ENCODE measurements at regions not wholly inside any gene's neighbourhood (a gene's known extent, or its start where the extent isn't known, plus 50 kb on each side); places are given as distances from the start of the nearest gene placed in this dataset.
"Not testable (repeated sequence)": the region's sequence is repeated elsewhere in the genome, so short reads cannot be mapped to it uniquely, and the experiment has no call there.

GRCh38 chr4:134078230-134078914 is 123.2 kb downstream of the PABPC4L start:
- in situ Hi-C loops (cut with MboI), result no loop called here
- Histone ChIP-seq H3F3A (ENCODE audit: insufficient read depth) (no peaks in the 10 kb centered on the region), H3K27ac (no peak overlapping the region), H3K79me2 (ENCODE audit: insufficient read depth) (no peaks in the 10 kb centered on the region), H3K9ac (no peak overlapping the region), H4K20me1 (ENCODE audit: insufficient read depth) (no peaks in the 10 kb centered on the region), H2AFZ (no peak overlapping the region), H3K27me3 (replicated peaks; ENCODE audit: insufficient read depth) (no peaks in the 10 kb centered on the region), H3K9me3 (ENCODE audit: low read depth) (no peaks in the 10 kb centered on the region), H3K4me2 (ENCODE audit: unreplicated experiment) (no peak overlapping the region), H3K9me2 (ENCODE audit: insufficient read depth) (no peaks in the 10 kb centered on the region), H3K36me3 (ENCODE audit: low read depth) (no peaks in the 10 kb centered on the region), H3K4me3 (no peak overlapping the region), H3K4me1 (ENCODE audit: insufficient read depth) (no peaks in the 10 kb centered on the region)
- no peak for DNase-seq
- TF ChIP-seq EZH2phosphoT487 (IDR thresholded peaks at IDR 0.05; ENCODE audit: insufficient read depth, low read depth) (no peak), EZH2 (IDR thresholded peaks at IDR 0.05; ENCODE audit: insufficient read depth, poor library complexity, severe bottlenecking) (no peak)
- WGBS, 2 experiments (ENCODE audit: low coverage in 1 of 2, low lambda C conversion rate in 2 of 2, missing lambda C conversion rate in 2 of 2), result 44 to 51% methylated on average over 11 of the region's 11 CpGs

DNA sequence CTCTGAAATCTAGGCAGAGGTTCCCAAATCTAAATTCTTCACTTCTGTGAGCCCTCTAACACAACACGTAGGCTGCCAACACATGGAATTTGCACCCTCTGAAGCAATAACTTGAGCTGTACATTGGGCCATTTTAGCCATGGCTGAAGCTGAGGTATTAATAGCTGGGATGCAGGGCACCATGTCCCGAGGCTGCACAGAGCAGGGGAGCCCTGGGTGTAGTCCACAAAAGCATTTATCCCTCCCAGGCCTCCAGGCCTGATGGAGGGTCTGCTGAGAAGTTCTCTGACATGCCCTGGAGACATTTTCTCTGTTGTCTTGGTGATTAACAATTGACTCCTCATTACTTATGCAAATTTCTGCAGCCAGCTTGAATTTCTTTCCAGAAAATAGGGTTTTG is 127.9 kb downstream of the PABPC4L start:
- no peaks in the 10 kb centered on the region for H3K9me3 ChIP-seq (ENCODE audit: low read depth)
- no peaks in the 10 kb centered on the region for H3K36me3 ChIP-seq (ENCODE audit: low read depth)
- no peaks in the 10 kb centered on the region for H3K4me1 ChIP-seq (ENCODE audit: insufficient read depth)
- no peak overlapping the region for H3K4me3 ChIP-seq
- in situ Hi-C loops (cut with MboI), result no loop called here
- no peaks in the 10 kb centered on the region for H4K20me1 ChIP-seq (ENCODE audit: insufficient read depth)
- no peaks in the 10 kb centered on the region for H3K9me2 ChIP-seq (ENCODE audit: insufficient read depth)
- 11 to 19% methylated on average over 2 of the region's 2 CpGs for WGBS, 2 experiments (ENCODE audit: low coverage in 1 of 2, low lambda C conversion rate in 2 of 2, missing lambda C conversion rate in 2 of 2)
- no peak overlapping the region for H3K9ac ChIP-seq
- no peaks in the 10 kb centered on the region for H3F3A ChIP-seq (ENCODE audit: insufficient read depth)
- no peak overlapping the region for H3K27ac ChIP-seq
- no peak overlapping the region for H3K4me2 ChIP-seq (ENCODE audit: unreplicated experiment)
- DNase-seq, result no peak
- TF ChIP-seq EZH2phosphoT487 (IDR thresholded peaks at IDR 0.05; ENCODE audit: insufficient read depth, low read depth) (no peak), EZH2 (IDR thresholded peaks at IDR 0.05; ENCODE audit: insufficient read depth, poor library complexity, severe bottlenecking) (no peak)
- H3K27me3 ChIP-seq (replicated peaks; ENCODE audit: insufficient read depth), result no peaks in the 10 kb centered on the region
- H3K79me2 ChIP-seq (ENCODE audit: insufficient read depth), result no peaks in the 10 kb centered on the region
- H2AFZ ChIP-seq, result no peak overlapping the region

DNA sequence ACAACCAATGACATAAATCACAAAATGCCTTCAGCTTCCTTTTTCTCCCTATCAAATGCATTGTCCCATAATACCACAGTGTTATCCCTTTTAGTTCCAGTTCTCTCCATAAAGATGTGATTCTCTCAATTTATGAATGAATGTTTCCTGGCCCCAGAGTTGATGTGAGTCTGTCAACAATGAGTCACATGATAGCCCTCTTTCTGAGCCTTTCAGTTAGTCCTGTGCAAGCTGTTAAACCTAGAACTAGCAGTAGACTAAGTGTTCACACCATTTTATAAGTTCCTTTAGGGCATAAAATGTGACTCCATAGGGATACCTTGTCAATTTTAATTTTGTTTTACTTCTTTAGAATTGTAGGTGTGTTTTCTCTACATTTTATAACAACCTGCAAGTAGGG is 129.5 kb downstream of the PABPC4L start:
- no peaks in the 10 kb centered on the region for H3K4me1 ChIP-seq (ENCODE audit: insufficient read depth)
- in situ Hi-C loops (cut with MboI), result no loop called here
- H3K27me3 ChIP-seq (replicated peaks; ENCODE audit: insufficient read depth), result no peaks in the 10 kb centered on the region
- H3K36me3 ChIP-seq (ENCODE audit: low read depth), result no peaks in the 10 kb centered on the region
- no peaks in the 10 kb centered on the region for H3K9me2 ChIP-seq (ENCODE audit: insufficient read depth)
- no peak overlapping the region for H3K4me3 ChIP-seq
- no peaks in the 10 kb centered on the region for H4K20me1 ChIP-seq (ENCODE audit: insufficient read depth)
- no peak overlapping the region for H3K9ac ChIP-seq
- H2AFZ ChIP-seq, result no peak overlapping the region
- H3K9me3 ChIP-seq (ENCODE audit: low read depth), result no peaks in the 10 kb centered on the region
- no peaks in the 10 kb centered on the region for H3K79me2 ChIP-seq (ENCODE audit: insufficient read depth)
- TF ChIP-seq EZH2phosphoT487 (IDR thresholded peaks at IDR 0.05; ENCODE audit: insufficient read depth, low read depth) (no peak), EZH2 (IDR thresholded peaks at IDR 0.05; ENCODE audit: insufficient read depth, poor library complexity, severe bottlenecking) (no peak)
- DNase-seq, result no peak
- H3F3A ChIP-seq (ENCODE audit: insufficient read depth), result no peaks in the 10 kb centered on the region
- no peak overlapping the region for H3K27ac ChIP-seq
- H3K4me2 ChIP-seq (ENCODE audit: unreplicated experiment), result no peak overlapping the region

GRCh38 chr4:134070174-134070573 is 131.4 kb downstream of the PABPC4L start:
- DNase-seq, result no peak
- H3K27me3 ChIP-seq (replicated peaks; ENCODE audit: insufficient read depth), result no peaks in the 10 kb centered on the region
- no peak overlapping the region for H3K4me2 ChIP-seq (ENCODE audit: unreplicated experiment)
- no peak overlapping the region for H3K4me3 ChIP-seq
- no peaks in the 10 kb centered on the region for H3K79me2 ChIP-seq (ENCODE audit: insufficient read depth)
- WGBS, 2 experiments (ENCODE audit: low coverage in 1 of 2, low lambda C conversion rate in 2 of 2, missing lambda C conversion rate in 2 of 2), result 37 to 55% methylated on average over 6 of the region's 6 CpGs
- H3K9me2 ChIP-seq (ENCODE audit: insufficient read depth), result no peaks in the 10 kb centered on the region
- no peak overlapping the region for H3K9ac ChIP-seq
- TF ChIP-seq EZH2phosphoT487 (IDR thresholded peaks at IDR 0.05; ENCODE audit: insufficient read depth, low read depth) (no peak), EZH2 (IDR thresholded peaks at IDR 0.05; ENCODE audit: insufficient read depth, poor library complexity, severe bottlenecking) (no peak)
- no peak overlapping the region for H2AFZ ChIP-seq
- H3K27ac ChIP-seq, result no peak overlapping the region
- no peaks in the 10 kb centered on the region for H3K36me3 ChIP-seq (ENCODE audit: low read depth)
- no peaks in the 10 kb centered on the region for H4K20me1 ChIP-seq (ENCODE audit: insufficient read depth)
- no peaks in the 10 kb centered on the region for H3K9me3 ChIP-seq (ENCODE audit: low read depth)
- in situ Hi-C loops (cut with MboI), result no loop called here
- no peaks in the 10 kb centered on the region for H3K4me1 ChIP-seq (ENCODE audit: insufficient read depth)
- H3F3A ChIP-seq (ENCODE audit: insufficient read depth), result no peaks in the 10 kb centered on the region

GRCh38 chr4:134057356-134057755 is 144.2 kb downstream of the PABPC4L start:
- in situ Hi-C loops (cut with MboI), result no loop called here
- Histone ChIP-seq H4K20me1 (ENCODE audit: insufficient read depth) (no peaks in the 10 kb centered on the region), H3K36me3 (ENCODE audit: low read depth) (no peaks in the 10 kb centered on the region), H3K4me3 (no peak overlapping the region), H3F3A (ENCODE audit: insufficient read depth) (no peaks in the 10 kb centered on the region), H3K9me3 (ENCODE audit: low read depth) (no peaks in the 10 kb centered on the region), H3K4me1 (ENCODE audit: insufficient read depth) (no peaks in the 10 kb centered on the region), H3K9me2 (ENCODE audit: insufficient read depth) (no peaks in the 10 kb centered on the region), H2AFZ (no peak overlapping the region), H3K79me2 (ENCODE audit: insufficient read depth) (no peaks in the 10 kb centered on the region), H3K27me3 (replicated peaks; ENCODE audit: insufficient read depth) (no peaks in the 10 kb centered on the region), H3K27ac (no peak overlapping the region), H3K9ac (no peak overlapping the region), H3K4me2 (ENCODE audit: unreplicated experiment) (no peak overlapping the region)
- TF ChIP-seq EZH2 (IDR thresholded peaks at IDR 0.05; ENCODE audit: insufficient read depth, poor library complexity, severe bottlenecking), result no peak
- TF ChIP-seq EZH2phosphoT487 (IDR thresholded peaks at IDR 0.05; ENCODE audit: insufficient read depth, low read depth), result no peak
- no peak for DNase-seq
- 43 to 49% methylated on average over 3 of the region's 3 CpGs for WGBS, 2 experiments (ENCODE audit: low coverage in 1 of 2, low lambda C conversion rate in 2 of 2, missing lambda C conversion rate in 2 of 2)

DNA sequence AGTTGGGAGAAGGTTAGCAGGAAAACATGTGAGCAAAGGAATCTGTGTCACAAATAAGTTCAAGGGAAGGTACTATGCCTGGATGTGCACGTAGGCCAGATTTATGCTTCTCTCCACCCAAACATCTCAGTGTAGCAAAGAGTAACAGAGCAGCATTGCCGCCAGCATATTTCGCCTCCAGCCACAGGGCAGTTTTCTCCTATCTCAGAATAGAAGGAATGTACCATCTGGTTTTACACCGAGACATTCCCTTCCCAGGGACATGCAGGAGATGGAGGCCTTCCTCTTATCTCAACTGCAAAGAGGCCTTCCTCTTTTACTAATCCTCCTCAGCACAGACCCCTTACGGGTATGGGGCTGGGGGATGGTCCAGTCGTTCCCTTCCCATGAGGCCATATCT is 155.4 kb downstream of the PABPC4L start:
- H3K4me1 ChIP-seq (ENCODE audit: insufficient read depth); H3K79me2 ChIP-seq (ENCODE audit: insufficient read depth); H3K36me3 ChIP-seq (ENCODE audit: low read depth); H3K9me2 ChIP-seq (ENCODE audit: insufficient read depth); H3K27ac ChIP-seq; H3K27me3 ChIP-seq (replicated peaks; ENCODE audit: insufficient read depth); H3K9ac ChIP-seq; H3K9me3 ChIP-seq (ENCODE audit: low read depth); in situ Hi-C loops (cut with MboI); H3K4me3 ChIP-seq; H4K20me1 ChIP-seq (ENCODE audit: insufficient read depth); H3F3A ChIP-seq (ENCODE audit: insufficient read depth); DNase-seq; H2AFZ ChIP-seq; H3K4me2 ChIP-seq (ENCODE audit: unreplicated experiment): not testable (repeated sequence)
- 49 to 50% methylated on average over 6 of the region's 6 CpGs for WGBS, 2 experiments (ENCODE audit: low coverage in 1 of 2, low lambda C conversion rate in 2 of 2, missing lambda C conversion rate in 2 of 2)

Measured in GM23248 (cell line).